GM10248 (cell line): ENCODE measurements at regions not wholly inside any gene's neighbourhood (a gene's known extent, or its start where the extent isn't known, plus 50 kb on each side); places are given as distances from the start of the nearest gene placed in this dataset.

Experiments
- CTCF ChIA-PET: fragments of 300-600 bp; sonication (Branson Sonifier 250); formaldehyde crosslinking; extraction: SDS; loops from one replicate; lab custom pipeline; 2021; ENCODE audit warnings: antibody characterized with exemption; lab: Yijun Ruan, JAX
- POLR2A ChIA-PET: fragments of 350-650 bp; sonication (Branson Sonifier 250); formaldehyde crosslinking; extraction: SDS; loops from one replicate; lab custom pipeline; 2020; ENCODE audit warnings: antibody characterized with exemption; lab: Yijun Ruan, JAX
- DNase-seq: peaks from one replicate; pipeline ENCODE4 v3.0.0; 2012; ENCODE audit errors: extremely low spot score
- CTCF ChIP-seq: IDR thresholded peaks from 2 replicates; pipeline ENCODE4 v1.5.1; 2012; ENCODE audit warnings: mild to moderate bottlenecking, low read depth; ENCODE audit errors: extremely low read depth, missing control alignments, control extremely low read depth

DNA sequence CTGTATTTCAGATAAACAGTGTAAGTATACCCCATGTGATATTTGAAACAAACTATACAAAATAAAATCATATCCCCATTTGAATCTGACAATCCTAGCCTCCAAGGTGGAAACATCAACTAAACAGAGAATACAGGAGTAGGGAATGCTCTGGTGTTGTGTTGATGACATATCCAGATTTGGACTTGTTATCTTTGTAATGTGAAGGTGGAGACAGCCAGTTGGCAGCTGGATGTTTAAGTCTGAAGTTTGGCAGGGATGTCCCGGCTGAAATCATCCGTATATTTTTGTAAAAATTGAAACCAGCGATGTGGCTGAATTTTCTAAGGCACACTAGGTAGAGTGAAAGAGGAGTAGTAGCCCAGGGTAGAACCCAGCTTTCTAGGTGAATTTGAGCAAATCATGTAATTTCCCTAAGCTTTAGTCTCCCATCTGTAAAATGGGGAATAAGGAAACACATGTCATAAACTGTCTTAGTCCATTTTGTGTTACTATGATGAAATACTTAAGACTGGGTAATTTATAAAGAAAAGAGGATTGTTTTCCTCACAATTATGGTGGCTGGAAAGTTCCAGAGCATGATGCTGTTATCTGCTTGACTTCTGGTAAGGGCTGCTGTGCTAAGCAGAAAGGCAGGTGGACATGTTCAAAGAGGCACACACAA lies 246.6 kb upstream of the APCDD1 start:
- CTCF ChIA-PET: no interaction called here
- no peak for DNase-seq
- POLR2A ChIA-PET: no interaction called here
- no peak for TF ChIP-seq CTCF

- CTCF ChIA-PET: no interaction called here
- TF ChIP-seq CTCF: no peak
- POLR2A ChIA-PET: no interaction called here
- no peak for DNase-seq
Measured at GRCh38 chr18:10209302-10209701, 245.1 kb upstream of the APCDD1 start.

GRCh38 chr18:10210057-10210633 lies 244.3 kb upstream of the APCDD1 start:
- ChIA-PET CTCF (no interaction called here), POLR2A (no interaction called here)
- TF ChIP-seq CTCF: no peak
- DNase-seq: no peak

DNA sequence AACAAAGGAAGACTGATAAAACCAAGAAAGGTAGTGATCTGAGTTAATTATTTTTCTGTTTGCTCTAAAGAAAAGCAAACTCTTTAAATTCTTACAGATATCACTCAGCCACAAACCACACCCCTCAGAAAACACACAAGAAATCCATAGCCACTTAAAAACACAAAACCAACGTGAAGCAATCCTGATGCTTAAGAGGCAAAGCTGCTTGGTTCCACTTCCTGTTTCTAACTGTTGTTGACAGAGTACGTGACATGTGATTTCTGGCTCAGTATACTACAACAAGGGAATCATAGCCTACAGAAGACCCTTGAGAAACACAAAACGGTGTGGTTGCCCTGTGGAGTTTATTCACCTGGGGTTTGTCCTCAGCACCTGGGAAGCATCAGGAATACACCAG lies 240.9 kb upstream of the APCDD1 start:
- CTCF ChIA-PET: interaction anchor here (1.0 to 1.6 kb wide), 4 partner anchors 11 to 60 kb away, joined by 3 to 6 read pairs (median 4); no protein-coding TSS in a partner anchor
- peak; percentile 22 for DNase-seq
- no peak for TF ChIP-seq CTCF
- POLR2A ChIA-PET: no interaction called here

GRCh38 chr18:10215446-10215845 lies 239.0 kb upstream of the APCDD1 start:
- DNase-seq: no peak
- POLR2A ChIA-PET: no interaction called here
- TF ChIP-seq CTCF: no peak

DNA sequence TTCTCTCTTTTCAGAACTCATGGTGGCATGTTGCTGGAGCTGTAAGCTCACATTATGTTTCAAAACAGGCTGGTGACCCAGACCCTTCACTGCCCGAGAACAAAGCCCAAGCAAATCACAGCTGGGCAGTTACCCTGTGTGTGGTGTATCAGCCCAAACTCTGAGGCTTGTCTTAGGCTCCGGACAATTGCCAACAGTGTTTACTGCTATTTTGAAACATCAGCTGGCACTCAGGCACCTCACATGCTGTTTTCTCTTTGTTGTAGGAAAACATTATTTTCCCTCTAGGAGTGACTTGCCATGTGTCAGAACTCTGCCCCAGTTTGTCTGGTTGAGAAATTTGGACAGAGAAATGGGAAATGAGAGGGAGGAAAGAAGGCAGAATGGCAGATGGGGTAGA lies 237.6 kb upstream of the APCDD1 start:
- CTCF ChIA-PET: no interaction called here
- DNase-seq: no peak
- POLR2A ChIA-PET: no interaction called here
- no peak for TF ChIP-seq CTCF

More at GRCh38 chr18:10215446-10215845, 239.0 kb upstream of the APCDD1 start:
- CTCF ChIA-PET: no interaction called here
